Testis (tissue), 2 donors: ENCODE measurements at regions not wholly inside any gene's neighbourhood (a gene's known extent, or its start where the extent isn't known, plus 50 kb on each side); places are given as distances from the start of the nearest gene placed in this dataset.

Source experiments
- CTCF ChIP-seq, 3 experiments: fragments of 450-650 bp in 2 of 3; fragments of 200-600 bp in 1 of 3; sonication (generic) in 1 of 3; IDR thresholded peaks; one replicate each; pipeline ENCODE4 v1.5.1; 2016 to 2019; ENCODE audit warnings: antibody characterized with exemption in 3 of 3, mild to moderate bottlenecking in 2 of 3, moderate library complexity in 1 of 3
- POLR2A ChIP-seq: fragments of 450-650 bp; IDR thresholded peaks from one replicate; pipeline ENCODE4 v1.6.1; 2017; ENCODE audit warnings: antibody characterized with exemption, mild to moderate bottlenecking, moderate library complexity

GRCh38 chr1:76695535-76695934 lies 171.7 kb upstream of the ST6GALNAC5 start:
- TF ChIP-seq CTCF (IDR thresholded peaks at IDR 0.05): no peak
- no peak for TF ChIP-seq POLR2A
